H1 (cell line): ENCODE measurements at regions not wholly inside any gene's neighbourhood (a gene's known extent, or its start where the extent isn't known, plus 50 kb on each side); places are given as distances from the start of the nearest gene placed in this dataset.

Experiments
- BACH1 ChIP-seq: IDR thresholded peaks from 2 replicates; pipeline ENCODE4 v1.6.1; 2012; ENCODE audit warnings: low read length, improper control_type of control experiment
- CHD1 ChIP-seq: IDR thresholded peaks from 2 replicates; pipeline ENCODE4 v1.6.1; 2012; ENCODE audit warnings: low read depth, low read length, improper control_type of control experiment
- GABPA ChIP-seq: IDR thresholded peaks from 2 replicates; pipeline ENCODE4 v1.6.1; 2011; ENCODE audit warnings: mild to moderate bottlenecking, low read length, moderate library complexity, borderline replicate concordance; ENCODE audit not compliant: insufficient read depth
- HDAC2 ChIP-seq, 2 experiments: fragments of 300-600 bp in 1 of 2; sonication (generic) in 1 of 2; IDR thresholded peaks; 2 replicates each; pipeline ENCODE4 v1.6.1; 2011 to 2012; ENCODE audit warnings: low read depth in 2 of 2, low read length in 2 of 2, mild to moderate bottlenecking in 2 of 2, moderate library complexity in 2 of 2, borderline replicate concordance in 1 of 2, inconsistent platforms in 1 of 2
- JUN ChIP-seq: IDR thresholded peaks from 2 replicates; pipeline ENCODE4 v1.6.1; 2011; ENCODE audit warnings: low read depth, mild to moderate bottlenecking, improper control_type of control experiment, low read length
- POU5F1 ChIP-seq: IDR thresholded peaks from 2 replicates; pipeline ENCODE4 v1.6.1; 2011; ENCODE audit warnings: low read depth, mild to moderate bottlenecking, low read length, moderate library complexity
- RXRA ChIP-seq: IDR thresholded peaks from 2 replicates; pipeline ENCODE4 v1.6.1; 2011; ENCODE audit warnings: low read depth, mild to moderate bottlenecking, low read length, moderate library complexity; ENCODE audit not compliant: insufficient read depth
- SAP30 ChIP-seq: fragments of 300-600 bp; sonication (generic); IDR thresholded peaks from 2 replicates; pipeline ENCODE4 v1.7.1; 2012; ENCODE audit warnings: low read length, moderate library complexity, mild to moderate bottlenecking, inconsistent platforms; ENCODE audit not compliant: insufficient read depth, insufficient replicate concordance
- SIRT6 ChIP-seq: IDR thresholded peaks from one replicate; pipeline ENCODE4 v1.7.1; 2012; ENCODE audit warnings: low read length, inconsistent platforms
- TEAD4 ChIP-seq: IDR thresholded peaks from 2 replicates; pipeline ENCODE4 v1.6.1; 2012; ENCODE audit warnings: low read depth, low read length, inconsistent platforms, mixed read lengths
- YY1 ChIP-seq: IDR thresholded peaks from 2 replicates; pipeline ENCODE4 v1.6.1; 2011; ENCODE audit warnings: low read depth, mild to moderate bottlenecking, low read length
- ZNF274 ChIP-seq: IDR thresholded peaks from 2 replicates; pipeline ENCODE4 v1.7.0; 2012; ENCODE audit warnings: low read length, borderline replicate concordance; ENCODE audit errors: extremely low read depth
- TF ChIP-seq, protein P1 (sequence below): fragments of 300-600 bp; sonication (generic); IDR thresholded peaks from 2 replicates; pipeline ENCODE4 v1.7.1; 2012; ENCODE audit warnings: low read length, moderate library complexity, mild to moderate bottlenecking, inconsistent platforms; ENCODE audit not compliant: insufficient replicate concordance

DNA sequence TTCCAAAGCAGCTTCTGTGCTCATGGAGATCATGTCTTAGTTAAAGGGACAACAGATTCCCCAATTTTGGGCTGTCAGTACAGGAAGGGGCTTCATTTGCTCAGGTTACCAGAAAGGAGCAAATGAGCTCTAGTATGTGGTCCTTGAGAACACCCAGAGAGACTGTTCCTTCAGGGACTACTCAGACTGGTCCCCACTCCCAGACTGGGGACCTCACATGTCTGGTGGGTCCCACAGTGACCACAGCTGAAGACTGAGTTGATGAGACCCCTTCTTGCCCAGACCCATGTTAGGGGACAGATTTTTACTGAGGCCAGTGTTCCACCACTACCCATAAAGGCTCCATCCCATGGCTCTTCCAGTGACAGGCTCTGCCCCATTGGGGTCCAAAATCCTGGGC lies 1695.2 kb downstream of the TP53TG3F start (continued):
- TF ChIP-seq, protein P1, sequence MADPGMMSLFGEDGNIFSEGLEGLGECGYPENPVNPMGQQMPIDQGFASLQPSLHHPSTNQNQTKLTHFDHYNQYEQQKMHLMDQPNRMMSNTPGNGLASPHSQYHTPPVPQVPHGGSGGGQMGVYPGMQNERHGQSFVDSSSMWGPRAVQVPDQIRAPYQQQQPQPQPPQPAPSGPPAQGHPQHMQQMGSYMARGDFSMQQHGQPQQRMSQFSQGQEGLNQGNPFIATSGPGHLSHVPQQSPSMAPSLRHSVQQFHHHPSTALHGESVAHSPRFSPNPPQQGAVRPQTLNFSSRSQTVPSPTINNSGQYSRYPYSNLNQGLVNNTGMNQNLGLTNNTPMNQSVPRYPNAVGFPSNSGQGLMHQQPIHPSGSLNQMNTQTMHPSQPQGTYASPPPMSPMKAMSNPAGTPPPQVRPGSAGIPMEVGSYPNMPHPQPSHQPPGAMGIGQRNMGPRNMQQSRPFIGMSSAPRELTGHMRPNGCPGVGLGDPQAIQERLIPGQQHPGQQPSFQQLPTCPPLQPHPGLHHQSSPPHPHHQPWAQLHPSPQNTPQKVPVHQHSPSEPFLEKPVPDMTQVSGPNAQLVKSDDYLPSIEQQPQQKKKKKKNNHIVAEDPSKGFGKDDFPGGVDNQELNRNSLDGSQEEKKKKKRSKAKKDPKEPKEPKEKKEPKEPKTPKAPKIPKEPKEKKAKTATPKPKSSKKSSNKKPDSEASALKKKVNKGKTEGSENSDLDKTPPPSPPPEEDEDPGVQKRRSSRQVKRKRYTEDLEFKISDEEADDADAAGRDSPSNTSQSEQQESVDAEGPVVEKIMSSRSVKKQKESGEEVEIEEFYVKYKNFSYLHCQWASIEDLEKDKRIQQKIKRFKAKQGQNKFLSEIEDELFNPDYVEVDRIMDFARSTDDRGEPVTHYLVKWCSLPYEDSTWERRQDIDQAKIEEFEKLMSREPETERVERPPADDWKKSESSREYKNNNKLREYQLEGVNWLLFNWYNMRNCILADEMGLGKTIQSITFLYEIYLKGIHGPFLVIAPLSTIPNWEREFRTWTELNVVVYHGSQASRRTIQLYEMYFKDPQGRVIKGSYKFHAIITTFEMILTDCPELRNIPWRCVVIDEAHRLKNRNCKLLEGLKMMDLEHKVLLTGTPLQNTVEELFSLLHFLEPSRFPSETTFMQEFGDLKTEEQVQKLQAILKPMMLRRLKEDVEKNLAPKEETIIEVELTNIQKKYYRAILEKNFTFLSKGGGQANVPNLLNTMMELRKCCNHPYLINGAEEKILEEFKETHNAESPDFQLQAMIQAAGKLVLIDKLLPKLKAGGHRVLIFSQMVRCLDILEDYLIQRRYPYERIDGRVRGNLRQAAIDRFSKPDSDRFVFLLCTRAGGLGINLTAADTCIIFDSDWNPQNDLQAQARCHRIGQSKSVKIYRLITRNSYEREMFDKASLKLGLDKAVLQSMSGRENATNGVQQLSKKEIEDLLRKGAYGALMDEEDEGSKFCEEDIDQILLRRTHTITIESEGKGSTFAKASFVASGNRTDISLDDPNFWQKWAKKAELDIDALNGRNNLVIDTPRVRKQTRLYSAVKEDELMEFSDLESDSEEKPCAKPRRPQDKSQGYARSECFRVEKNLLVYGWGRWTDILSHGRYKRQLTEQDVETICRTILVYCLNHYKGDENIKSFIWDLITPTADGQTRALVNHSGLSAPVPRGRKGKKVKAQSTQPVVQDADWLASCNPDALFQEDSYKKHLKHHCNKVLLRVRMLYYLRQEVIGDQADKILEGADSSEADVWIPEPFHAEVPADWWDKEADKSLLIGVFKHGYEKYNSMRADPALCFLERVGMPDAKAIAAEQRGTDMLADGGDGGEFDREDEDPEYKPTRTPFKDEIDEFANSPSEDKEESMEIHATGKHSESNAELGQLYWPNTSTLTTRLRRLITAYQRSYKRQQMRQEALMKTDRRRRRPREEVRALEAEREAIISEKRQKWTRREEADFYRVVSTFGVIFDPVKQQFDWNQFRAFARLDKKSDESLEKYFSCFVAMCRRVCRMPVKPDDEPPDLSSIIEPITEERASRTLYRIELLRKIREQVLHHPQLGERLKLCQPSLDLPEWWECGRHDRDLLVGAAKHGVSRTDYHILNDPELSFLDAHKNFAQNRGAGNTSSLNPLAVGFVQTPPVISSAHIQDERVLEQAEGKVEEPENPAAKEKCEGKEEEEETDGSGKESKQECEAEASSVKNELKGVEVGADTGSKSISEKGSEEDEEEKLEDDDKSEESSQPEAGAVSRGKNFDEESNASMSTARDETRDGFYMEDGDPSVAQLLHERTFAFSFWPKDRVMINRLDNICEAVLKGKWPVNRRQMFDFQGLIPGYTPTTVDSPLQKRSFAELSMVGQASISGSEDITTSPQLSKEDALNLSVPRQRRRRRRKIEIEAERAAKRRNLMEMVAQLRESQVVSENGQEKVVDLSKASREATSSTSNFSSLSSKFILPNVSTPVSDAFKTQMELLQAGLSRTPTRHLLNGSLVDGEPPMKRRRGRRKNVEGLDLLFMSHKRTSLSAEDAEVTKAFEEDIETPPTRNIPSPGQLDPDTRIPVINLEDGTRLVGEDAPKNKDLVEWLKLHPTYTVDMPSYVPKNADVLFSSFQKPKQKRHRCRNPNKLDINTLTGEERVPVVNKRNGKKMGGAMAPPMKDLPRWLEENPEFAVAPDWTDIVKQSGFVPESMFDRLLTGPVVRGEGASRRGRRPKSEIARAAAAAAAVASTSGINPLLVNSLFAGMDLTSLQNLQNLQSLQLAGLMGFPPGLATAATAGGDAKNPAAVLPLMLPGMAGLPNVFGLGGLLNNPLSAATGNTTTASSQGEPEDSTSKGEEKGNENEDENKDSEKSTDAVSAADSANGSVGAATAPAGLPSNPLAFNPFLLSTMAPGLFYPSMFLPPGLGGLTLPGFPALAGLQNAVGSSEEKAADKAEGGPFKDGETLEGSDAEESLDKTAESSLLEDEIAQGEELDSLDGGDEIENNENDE: no peak
- TF ChIP-seq ZNF274 (no peak), JUN (no peak), GABPA (no peak), YY1 (no peak), POU5F1 (no peak), HDAC2 (IDR thresholded peaks at IDR 0.05; ENCODE audit: borderline replicate concordance in 1 of 2, low read depth in 2 of 2, low read length in 2 of 2) (no peak), TEAD4 (no peak), SIRT6 (no peak), SAP30 (no peak), RXRA (no peak), BACH1 (no peak), CHD1 (no peak)
